ENCODE measurements at regions not wholly inside any gene's neighbourhood (a gene's known extent, or its start where the extent isn't known, plus 50 kb on each side); places are given as distances from the start of the nearest gene placed in this dataset.
"Not testable (repeated sequence)": the region's sequence is repeated elsewhere in the genome, so short reads cannot be mapped to it uniquely, and the experiment has no call there.

- H3K4me3 Mint-ChIP-seq = no peak overlapping the region
- peaks cover 3% of the 10 kb centered on the region for H3K9me3 Mint-ChIP-seq
- H3K27me3 ChIP-seq (ENCODE audit: control insufficient read depth in 1 of 2, insufficient read depth in 2 of 2, low read length in 2 of 2) = peaks cover 0 to 3% of the 10 kb centered on the region in 2 experiments
- H3K4me1 ChIP-seq (ENCODE audit: insufficient read depth, low read length) = no peaks in the 10 kb centered on the region
- no peaks in the 10 kb centered on the region for H3K9me3 ChIP-seq (ENCODE audit: control insufficient read depth in 1 of 2, insufficient read depth in 1 of 2, low read length in 2 of 2)
- intact Hi-C loops (cut with DNase I, micrococcal nuclease) = no loop called here
- CTCF ChIA-PET = interaction anchor here (0.6 to 0.7 kb wide), 2 partner anchors 13 to 1424 kb away, joined by 3 to 4 read pairs; no protein-coding TSS in a partner anchor
- no peaks in the 10 kb centered on the region for H3K36me3 Mint-ChIP-seq (ENCODE audit: low read depth)
- no peaks in the 10 kb centered on the region for H3K27me3 Mint-ChIP-seq
- TF ChIP-seq CTCF (IDR thresholded peaks at IDR 0.05) = no peak
- no peak overlapping the region for H3K4me3 ChIP-seq (ENCODE audit: low read length)
- H3K27ac ChIP-seq (ENCODE audit: low read depth in 1 of 2, low read length in 2 of 2) = no peak overlapping the region
- ATAC-seq (ENCODE audit: poor library complexity) = no peak
- DNase-seq = no peak
- POLR2A ChIA-PET = no interaction called here
- H3K36me3 ChIP-seq (ENCODE audit: insufficient read depth, low read length) = no peaks in the 10 kb centered on the region
- no peak overlapping the region for H3K27ac Mint-ChIP-seq
- no peaks in the 10 kb centered on the region for H3K4me1 Mint-ChIP-seq (ENCODE audit: low read depth)
Measured at GRCh38 chr5:17022296-17022695, 86.2 kb upstream of the MYO10 start.

GRCh38 chr5:17024686-17025180 lies 88.6 kb upstream of the MYO10 start:
- no peak for ATAC-seq (ENCODE audit: poor library complexity)
- H3K27ac Mint-ChIP-seq = no peak overlapping the region
- H3K27ac ChIP-seq (ENCODE audit: low read depth in 1 of 2, low read length in 2 of 2) = no peak overlapping the region
- ChIA-PET CTCF (interaction anchor here (0.7 kb wide), 1 partner anchor 134 kb away, joined by 3 read pairs; no protein-coding TSS in a partner anchor), POLR2A (no interaction called here)
- H3K27me3 ChIP-seq (ENCODE audit: control insufficient read depth in 1 of 2, insufficient read depth in 2 of 2, low read length in 2 of 2) = peaks cover 0 to 3% of the 10 kb centered on the region in 2 experiments
- H3K36me3 Mint-ChIP-seq (ENCODE audit: low read depth) = no peaks in the 10 kb centered on the region
- H3K4me3 Mint-ChIP-seq = no peak overlapping the region
- H3K4me1 Mint-ChIP-seq (ENCODE audit: low read depth) = no peaks in the 10 kb centered on the region
- intact Hi-C loops (cut with DNase I, micrococcal nuclease) = no loop called here
- H3K4me3 ChIP-seq (ENCODE audit: low read length) = no peak overlapping the region
- no peak for DNase-seq
- no peak for TF ChIP-seq CTCF (IDR thresholded peaks at IDR 0.05)
- no peaks in the 10 kb centered on the region for H3K4me1 ChIP-seq (ENCODE audit: insufficient read depth, low read length)
- H3K9me3 ChIP-seq (ENCODE audit: control insufficient read depth in 1 of 2, insufficient read depth in 1 of 2, low read length in 2 of 2) = peaks cover 0 to 4% of the 10 kb centered on the region in 2 experiments
- no peaks in the 10 kb centered on the region for H3K27me3 Mint-ChIP-seq
- no peaks in the 10 kb centered on the region for H3K36me3 ChIP-seq (ENCODE audit: insufficient read depth, low read length)
- peaks cover 7% of the 10 kb centered on the region for H3K9me3 Mint-ChIP-seq

DNA sequence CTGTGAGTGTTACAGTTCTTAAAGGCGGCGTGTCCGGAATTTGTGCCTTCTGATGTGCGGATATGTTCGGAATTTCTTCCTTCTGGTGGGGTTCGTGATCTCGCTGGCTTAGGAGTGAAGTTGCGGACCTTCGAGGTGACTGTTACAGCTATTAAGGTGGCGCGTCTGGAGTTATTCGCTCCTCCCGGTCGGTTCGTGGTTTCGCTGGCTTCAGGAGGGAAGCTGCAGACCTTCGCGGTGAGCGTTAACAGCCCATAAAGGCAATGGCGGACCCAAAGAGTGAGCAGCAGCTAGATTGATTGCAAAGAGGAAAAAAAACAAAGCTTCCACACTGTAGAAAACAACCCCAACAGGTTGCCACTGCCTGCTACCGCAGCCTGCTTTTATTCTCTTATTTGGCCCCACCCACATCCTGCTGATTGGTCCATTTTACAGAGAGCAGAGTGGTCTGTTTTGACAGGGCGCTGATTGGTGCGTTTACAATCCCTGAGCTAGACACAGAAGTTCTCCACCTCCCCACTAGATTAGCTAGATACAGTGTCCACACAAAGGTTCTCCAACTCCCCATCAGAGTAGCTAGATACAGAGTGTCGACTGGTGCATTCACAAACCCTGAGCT lies 95.7 kb upstream of the MYO10 start:
- not testable (repeated sequence) for ATAC-seq (ENCODE audit: poor library complexity)
- CTCF ChIA-PET = interaction anchor here (0.6 to 1.0 kb wide), 2 partner anchors 29 to 62 kb away, joined by 3 read pairs; no protein-coding TSS in a partner anchor

DNA sequence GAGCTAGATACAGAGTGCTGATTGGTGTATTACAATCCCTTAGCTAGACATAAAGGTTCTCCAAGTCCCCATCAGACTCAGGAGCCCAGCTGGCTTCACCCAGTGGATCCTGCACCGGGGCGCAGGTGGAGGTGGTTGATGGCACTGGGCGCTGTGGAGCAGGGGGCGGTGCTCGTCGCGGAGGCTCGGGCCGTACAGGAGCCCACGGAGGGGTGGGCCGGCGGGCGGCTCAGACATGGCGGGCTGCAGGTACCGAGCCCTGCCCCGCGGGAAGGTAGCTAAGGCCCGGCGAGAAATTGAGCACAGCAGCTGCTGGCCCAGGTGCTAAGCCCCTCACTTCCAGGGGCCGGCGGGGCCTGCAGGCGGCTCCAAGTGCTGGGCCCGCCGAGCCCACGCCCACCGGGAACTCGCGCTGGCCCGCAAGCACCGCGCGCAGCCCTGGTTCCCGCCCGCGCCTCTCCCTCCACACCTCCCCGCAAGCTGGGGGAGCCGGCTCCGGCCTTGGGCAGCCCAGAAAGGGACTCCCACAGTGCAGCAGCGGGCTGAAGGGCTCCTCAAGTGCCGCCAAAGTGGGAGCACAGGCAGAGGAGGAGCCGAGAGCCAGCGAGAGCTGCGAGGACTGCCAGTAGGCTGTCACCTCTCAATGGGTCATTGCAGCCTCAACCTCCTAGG lies 96.4 kb upstream of the MYO10 start:
- H3K27me3 ChIP-seq (ENCODE audit: control insufficient read depth in 1 of 2, insufficient read depth in 2 of 2, low read length in 2 of 2); DNase-seq; intact Hi-C loops (cut with DNase I, micrococcal nuclease); ATAC-seq (ENCODE audit: poor library complexity); H3K27me3 Mint-ChIP-seq; H3K4me3 ChIP-seq (ENCODE audit: low read length); H3K4me1 ChIP-seq (ENCODE audit: insufficient read depth, low read length); POLR2A ChIA-PET; H3K27ac Mint-ChIP-seq; H3K4me1 Mint-ChIP-seq (ENCODE audit: low read depth); H3K27ac ChIP-seq (ENCODE audit: low read depth in 1 of 2, low read length in 2 of 2); H3K36me3 Mint-ChIP-seq (ENCODE audit: low read depth); CTCF ChIA-PET; H3K4me3 Mint-ChIP-seq; H3K9me3 Mint-ChIP-seq; H3K36me3 ChIP-seq (ENCODE audit: insufficient read depth, low read length): not testable (repeated sequence)
- H3K9me3 ChIP-seq (ENCODE audit: control insufficient read depth in 1 of 2, insufficient read depth in 1 of 2, low read length in 2 of 2) = peaks cover 0 to 25% of the 10 kb centered on the region in 2 experiments

More for the DNA sequence above, 95.7 kb upstream of the MYO10 start:
- H3K27me3 Mint-ChIP-seq; H3K27me3 ChIP-seq (ENCODE audit: control insufficient read depth in 1 of 2, insufficient read depth in 2 of 2, low read length in 2 of 2); POLR2A ChIA-PET; H3K4me3 Mint-ChIP-seq; H3K36me3 ChIP-seq (ENCODE audit: insufficient read depth, low read length); H3K4me1 Mint-ChIP-seq (ENCODE audit: low read depth); H3K27ac ChIP-seq (ENCODE audit: low read depth in 1 of 2, low read length in 2 of 2); H3K4me3 ChIP-seq (ENCODE audit: low read length); H3K27ac Mint-ChIP-seq; DNase-seq; H3K4me1 ChIP-seq (ENCODE audit: insufficient read depth, low read length); H3K36me3 Mint-ChIP-seq (ENCODE audit: low read depth); intact Hi-C loops (cut with DNase I, micrococcal nuclease); H3K9me3 Mint-ChIP-seq: not testable (repeated sequence)
- H3K9me3 ChIP-seq (ENCODE audit: control insufficient read depth in 1 of 2, insufficient read depth in 1 of 2, low read length in 2 of 2) = peaks cover 0 to 25% of the 10 kb centered on the region in 2 experiments

DNA sequence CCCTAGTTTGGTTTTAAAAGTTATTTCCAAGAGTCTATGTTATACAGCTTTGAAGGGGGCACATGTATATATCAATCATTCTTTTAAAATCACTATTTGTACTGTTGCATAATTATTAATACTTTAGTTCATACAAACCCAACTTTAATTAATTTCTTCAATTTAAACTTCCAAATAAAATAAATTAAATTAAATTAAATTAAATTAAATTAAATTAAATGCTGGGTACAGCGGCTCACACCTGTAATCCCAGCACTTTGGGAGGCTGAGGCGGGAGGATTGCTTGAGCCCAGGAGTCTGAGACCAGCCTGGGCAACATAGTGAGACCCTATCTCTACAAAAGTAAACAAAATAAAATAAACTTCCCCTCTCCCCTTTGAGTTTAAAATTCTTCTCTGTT lies 98.9 kb upstream of the MYO10 start:
- H3K9me3 Mint-ChIP-seq; CTCF ChIA-PET; H3K27ac ChIP-seq (ENCODE audit: low read depth in 1 of 2, low read length in 2 of 2); H3K36me3 Mint-ChIP-seq (ENCODE audit: low read depth); H3K27ac Mint-ChIP-seq; H3K27me3 ChIP-seq (ENCODE audit: control insufficient read depth in 1 of 2, insufficient read depth in 2 of 2, low read length in 2 of 2); DNase-seq; intact Hi-C loops (cut with DNase I, micrococcal nuclease); H3K4me3 Mint-ChIP-seq; H3K4me3 ChIP-seq (ENCODE audit: low read length); H3K27me3 Mint-ChIP-seq; H3K36me3 ChIP-seq (ENCODE audit: insufficient read depth, low read length); ATAC-seq (ENCODE audit: poor library complexity); H3K4me1 ChIP-seq (ENCODE audit: insufficient read depth, low read length); POLR2A ChIA-PET; H3K4me1 Mint-ChIP-seq (ENCODE audit: low read depth): not testable (repeated sequence)
- peaks cover 0 to 17% of the 10 kb centered on the region in 2 experiments for H3K9me3 ChIP-seq (ENCODE audit: control insufficient read depth in 1 of 2, insufficient read depth in 1 of 2, low read length in 2 of 2)
